ENCODE measurements at regions not wholly inside any gene's neighbourhood (a gene's known extent, or its start where the extent isn't known, plus 50 kb on each side); places are given as distances from the start of the nearest gene placed in this dataset.

GRCh38 chr15:38147246-38147645, 105.4 kb upstream of the SPRED1 start:
- no peak overlapping the region for H4K91ac ChIP-seq (replicated peaks; ENCODE audit: insufficient read length, low read length)
- H3K4ac ChIP-seq (replicated peaks; ENCODE audit: insufficient read length, low read depth, low read length) = no peak overlapping the region
- no peaks in the 10 kb centered on the region for H3K4me1 ChIP-seq (replicated peaks in 1 of 4; ENCODE audit: control insufficient read depth in 3 of 4, insufficient read depth in 4 of 4, low read length in 3 of 4)
- no peaks in the 10 kb centered on the region for H4K20me1 ChIP-seq (replicated peaks in 1 of 2; ENCODE audit: control insufficient read depth in 1 of 2, insufficient read depth in 2 of 2, low read length in 2 of 2)
- POLR2A ChIA-PET (ENCODE audit: partially characterized antibody) = interaction anchor here (0.5 kb wide), 1 partner anchor 338 kb away, joined by 3 read pairs; no protein-coding TSS in a partner anchor
- no peaks in the 10 kb centered on the region for H3K79me2 ChIP-seq (ENCODE audit: control insufficient read depth in 1 of 2, insufficient read depth in 2 of 2, low read length in 2 of 2)
- H3K79me1 ChIP-seq (ENCODE audit: low read depth, low read length) = no peaks in the 10 kb centered on the region
- H3K18ac ChIP-seq (ENCODE audit: extremely low read depth, low read length) = no peak overlapping the region
- no peak overlapping the region for H3K9ac ChIP-seq (replicated peaks in 1 of 4; ENCODE audit: extremely low read depth in 1 of 4, low read depth in 3 of 4, low read length in 3 of 4)
- no peak overlapping the region for H2BK20ac ChIP-seq (ENCODE audit: low read length)
- no peak overlapping the region for H3K4me2 ChIP-seq (ENCODE audit: insufficient read depth in 1 of 2, low read depth in 2 of 2, low read length in 2 of 2)
- no peak overlapping the region for H3K56ac ChIP-seq (replicated peaks; ENCODE audit: insufficient read length, low read depth, low read length)
- FAIRE-seq (no peak), DNase-seq (ENCODE audit: low read depth in 1 of 2, low spot score in 2 of 2) (no peak)
- no peaks in the 10 kb centered on the region for H3K36me3 ChIP-seq (ENCODE audit: control insufficient read depth in 2 of 4, insufficient read depth in 4 of 4, low read length in 3 of 4)
- no peaks in the 10 kb centered on the region for H3K27me3 ChIP-seq (replicated peaks in 1 of 4; ENCODE audit: control insufficient read depth in 3 of 4, extremely low read depth in 1 of 4, insufficient read depth in 3 of 4, low read length in 3 of 4)
- no peak overlapping the region for H3K4me3 ChIP-seq (ENCODE audit: extremely low read depth in 1 of 4, insufficient read depth in 2 of 4, low read depth in 3 of 4, low read length in 4 of 4)
- H2BK5ac ChIP-seq (ENCODE audit: low read depth, low read length) = no peak overlapping the region
- WGBS, 2 experiments (ENCODE audit: extremely low coverage in 1 of 2, insufficient coverage in 1 of 2, insufficient read length in 1 of 2, insufficient replicate concordance in 2 of 2, low coverage in 1 of 2, low lambda C conversion rate in 2 of 2, missing lambda C conversion rate in 1 of 2) = 90% methylated on average over 2 of the region's 2 CpGs; no CpG with 5 or more reads in 1 of the 2 experiments
- no peak overlapping the region for H3K14ac ChIP-seq (ENCODE audit: insufficient read length)
- H4K5ac ChIP-seq (ENCODE audit: insufficient read length, low read depth, low read length) = no peak overlapping the region
- H3K27ac ChIP-seq (ENCODE audit: low read depth, low read length) = no peak overlapping the region
- H2BK15ac ChIP-seq (ENCODE audit: low read length) = no peak overlapping the region
- no peak overlapping the region for H2AFZ ChIP-seq (ENCODE audit: low read length)
- H3K23me2 ChIP-seq (ENCODE audit: low read depth, low read length) = no peaks in the 10 kb centered on the region
- H2BK120ac ChIP-seq (replicated peaks; ENCODE audit: low read depth, low read length) = no peak overlapping the region
- no peak overlapping the region for H2BK12ac ChIP-seq (ENCODE audit: low read depth, low read length)
- CTCF ChIA-PET (ENCODE audit: partially characterized antibody) = interaction anchor here (0.6 to 1.1 kb wide), 2 partner anchors 14 to 1069 kb away, joined by 3 to 4 read pairs; no protein-coding TSS in a partner anchor
- H3K23ac ChIP-seq (ENCODE audit: insufficient read length) = no peak overlapping the region
- peaks cover 4 to 9% of the 10 kb centered on the region in 2 experiments; a peak in 1 of 4 replicates for H3K9me3 ChIP-seq (ENCODE audit: insufficient read depth in 2 of 2, low read depth in 1 of 2, low read length in 1 of 2)
- H4K8ac ChIP-seq (ENCODE audit: extremely low read depth, insufficient read depth, low read length) = no peak overlapping the region
- no peak overlapping the region for H2AK5ac ChIP-seq (ENCODE audit: low read depth, low read length)
- no peak for TF ChIP-seq EGR1 (IDR thresholded peaks at IDR 0.05; ENCODE audit: borderline replicate concordance, low read depth, low read length)
- TF ChIP-seq TAF1 (IDR thresholded peaks at IDR 0.05; ENCODE audit: low read depth, low read length) = no peak
